ENCODE measurements at regions not wholly inside any gene's neighbourhood (a gene's known extent, or its start where the extent isn't known, plus 50 kb on each side); places are given as distances from the start of the nearest gene placed in this dataset.

DNA sequence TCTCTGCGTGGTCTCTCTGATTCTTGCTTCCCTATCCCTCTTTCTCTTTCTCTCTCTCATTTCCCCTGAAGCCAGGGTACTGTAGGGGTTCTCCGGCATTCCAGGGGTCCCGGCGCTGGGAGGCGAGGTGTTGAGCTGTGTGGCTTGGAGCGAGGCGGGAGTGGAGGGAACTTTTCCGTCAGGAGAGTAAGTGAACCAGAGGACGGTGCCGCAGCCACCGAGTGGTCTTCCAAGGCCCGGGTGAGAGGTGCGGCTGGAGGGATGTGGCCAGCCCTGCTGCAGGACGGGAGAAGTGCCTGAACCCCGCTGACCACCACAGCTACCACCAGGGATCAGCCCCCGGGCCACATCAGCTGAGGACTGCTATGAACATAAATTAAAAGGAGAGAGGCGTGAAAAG lies 68.2 kb upstream of the FAM181A start:
- ATAC-seq = no peak
- 67 to 90% methylated on average over 2 of the region's 17 CpGs for WGBS, 2 donors (ENCODE audit: low coverage in 1 of 2)
- TF ChIP-seq CTCF (IDR thresholded peaks at IDR 0.05) = no peak
- no peak for TF ChIP-seq EP300 (IDR thresholded peaks at IDR 0.05)
- no peak for TF ChIP-seq POLR2AphosphoS5 (IDR thresholded peaks at IDR 0.05)
- TF ChIP-seq POLR2A (IDR thresholded peaks at IDR 0.05) = no peak

GRCh38 chr14:93857500-93858283 lies 69.4 kb upstream of the PRIMA1 start:
- peaks cover 3% of the 10 kb centered on the region for H3K27me3 ChIP-seq
- 41 to 65% methylated on average over 2 to 12 of the region's 12 CpGs for WGBS, 2 donors (ENCODE audit: low coverage in 1 of 2)

More for the DNA sequence above, 68.2 kb upstream of the FAM181A start:
- Histone ChIP-seq H3K36me3 (no peaks in the 10 kb centered on the region), H3K9me3 (no peaks in the 10 kb centered on the region), H3K27me3 (peaks cover 3% of the 10 kb centered on the region), H3K27ac (no peak overlapping the region), H3K4me1 (peaks cover 0 to 9% (median 7%) of the 10 kb centered on the region in 3 donors), H3K4me3 (no peak overlapping the region)

DNA sequence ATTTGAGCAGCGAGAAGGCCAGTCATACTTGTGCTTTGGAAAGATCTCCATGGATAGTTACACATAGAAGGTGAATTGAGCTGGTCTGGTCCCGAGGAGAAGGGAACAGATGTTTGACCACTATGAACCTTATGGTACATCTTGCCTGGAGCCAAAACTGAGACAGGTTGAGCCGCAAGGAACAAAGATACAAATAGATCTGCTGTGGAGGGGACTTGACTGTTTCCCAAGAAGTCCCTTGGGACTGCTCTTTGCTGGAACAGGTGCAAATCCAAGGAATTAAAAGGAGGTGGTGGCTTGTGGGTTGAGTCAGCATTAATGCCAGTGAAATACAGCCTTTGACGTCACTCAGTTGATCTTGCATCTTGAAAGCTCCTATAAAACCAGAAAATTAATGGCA lies 68.8 kb upstream of the PRIMA1 start:
- 50 to 78% methylated on average over 2 to 3 of the region's 4 CpGs for WGBS, 2 donors (ENCODE audit: low coverage in 1 of 2)
- no peak for ATAC-seq
- no peak overlapping the region for H3K27ac ChIP-seq
- H3K4me3 ChIP-seq = no peak overlapping the region
- TF ChIP-seq CTCF (IDR thresholded peaks at IDR 0.05) (no peak), POLR2A (IDR thresholded peaks at IDR 0.05) (no peak), EP300 (IDR thresholded peaks at IDR 0.05) (no peak), POLR2AphosphoS5 (IDR thresholded peaks at IDR 0.05) (no peak)
- H3K9me3 ChIP-seq = no peaks in the 10 kb centered on the region
- H3K4me1 ChIP-seq = peaks cover 0 to 9% (median 7%) of the 10 kb centered on the region in 3 donors
- H3K27me3 ChIP-seq = peaks cover 3% of the 10 kb centered on the region
- no peaks in the 10 kb centered on the region for H3K36me3 ChIP-seq

More at GRCh38 chr14:93857500-93858283, 69.4 kb upstream of the PRIMA1 start:
- H3K4me3 ChIP-seq = no peak overlapping the region
- no peak overlapping the region for H3K27ac ChIP-seq
- H3K9me3 ChIP-seq = no peaks in the 10 kb centered on the region
- ATAC-seq = peak; percentile 19
- H3K36me3 ChIP-seq = no peaks in the 10 kb centered on the region
- TF ChIP-seq POLR2A (IDR thresholded peaks at IDR 0.05) (no peak), POLR2AphosphoS5 (IDR thresholded peaks at IDR 0.05) (no peak), CTCF (IDR thresholded peaks at IDR 0.05) (peak in 1 of 4 experiments; percentile 15)
- peaks cover 0 to 9% (median 7%) of the 10 kb centered on the region in 3 donors for H3K4me1 ChIP-seq

- no peaks in the 10 kb centered on the region for H3K9me3 ChIP-seq
- no peak overlapping the region for H3K27ac ChIP-seq
- ATAC-seq = no peak
- H3K4me1 ChIP-seq = peaks cover 0 to 9% (median 7%) of the 10 kb centered on the region in 3 donors
- H3K36me3 ChIP-seq = no peaks in the 10 kb centered on the region
- WGBS, 2 donors (ENCODE audit: low coverage in 1 of 2) = 38% methylated on average over 3 of the region's 3 CpGs; no CpG with 5 or more reads in 1 of the 2 donors
- TF ChIP-seq POLR2AphosphoS5 (IDR thresholded peaks at IDR 0.05) = no peak
- no peak for TF ChIP-seq EP300 (IDR thresholded peaks at IDR 0.05)
- TF ChIP-seq POLR2A (IDR thresholded peaks at IDR 0.05) = no peak
- TF ChIP-seq CTCF (IDR thresholded peaks at IDR 0.05) = no peak
- H3K27me3 ChIP-seq = peaks cover 3% of the 10 kb centered on the region
- no peak overlapping the region for H3K4me3 ChIP-seq
Observed at GRCh38 chr14:93855737-93856136, 67.5 kb upstream of the PRIMA1 start.

DNA sequence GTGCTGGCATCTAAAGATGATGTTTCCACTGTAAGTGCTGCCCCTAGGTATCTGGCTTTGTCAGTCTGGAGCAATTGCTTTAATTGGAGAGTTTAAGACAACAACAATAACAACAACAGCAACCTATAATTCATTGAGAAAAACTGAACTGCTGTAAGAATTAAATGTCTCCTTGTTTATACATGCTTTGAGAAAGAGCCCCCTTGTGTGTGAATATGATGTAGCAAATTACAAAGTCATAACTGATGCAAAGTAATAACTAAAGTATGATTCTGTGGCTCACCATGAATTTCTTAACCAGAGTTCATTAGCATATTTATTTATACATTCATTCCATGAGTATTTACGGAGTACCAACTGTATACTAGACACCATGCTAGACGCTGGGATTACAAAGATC lies 59.2 kb upstream of the PRIMA1 start:
- no peak overlapping the region for H3K4me3 ChIP-seq
- WGBS, 2 donors (ENCODE audit: low coverage in 1 of 2) = 63 to 69% methylated on average over 2 of the region's 2 CpGs
- no peak for TF ChIP-seq POLR2AphosphoS5 (IDR thresholded peaks at IDR 0.05)
- no peak for TF ChIP-seq CTCF (IDR thresholded peaks at IDR 0.05)
- TF ChIP-seq POLR2A (IDR thresholded peaks at IDR 0.05) = no peak
- TF ChIP-seq EP300 (IDR thresholded peaks at IDR 0.05) = no peak
- no peaks in the 10 kb centered on the region for H3K27me3 ChIP-seq
- no peaks in the 10 kb centered on the region for H3K36me3 ChIP-seq
- no peak for ATAC-seq
- no peaks in the 10 kb centered on the region for H3K9me3 ChIP-seq
- no peak overlapping the region for H3K27ac ChIP-seq
- peaks cover 0 to 6% (median 0%) of the 10 kb centered on the region in 3 donors for H3K4me1 ChIP-seq

All from gastroesophageal sphincter (tissue), 4 donors.